Vagina (tissue), 2 donors: ENCODE measurements at regions not wholly inside any gene's neighbourhood (a gene's known extent, or its start where the extent isn't known, plus 50 kb on each side); places are given as distances from the start of the nearest gene placed in this dataset.

Experiments
- CTCF ChIP-seq, 3 experiments: fragments of 450-650 bp in 2 of 3; fragments of 200-600 bp in 1 of 3; sonication (generic) in 1 of 3; IDR thresholded peaks; one replicate each; pipeline ENCODE4 v1.5.1; 2017 to 2019; ENCODE audit warnings: antibody characterized with exemption in 3 of 3, mild to moderate bottlenecking in 2 of 3, moderate library complexity in 2 of 3
- POLR2A ChIP-seq, 2 donors: fragments of 450-650 bp; IDR thresholded peaks; one replicate each; pipeline ENCODE4 v1.6.1; 2017; ENCODE audit warnings: antibody characterized with exemption in 2 of 2, mild to moderate bottlenecking in 2 of 2, moderate library complexity in 2 of 2
- POLR2AphosphoS5 ChIP-seq, 2 donors: sonication (generic); formaldehyde crosslinking; IDR thresholded peaks; one replicate each; pipeline ENCODE4 v1.9.0; 2017; ENCODE audit warnings: antibody characterized with exemption in 2 of 2, mild to moderate bottlenecking in 2 of 2, low read depth in 1 of 2; ENCODE audit not compliant: insufficient read depth in 1 of 2

GRCh38 chr9:82122731-82123130, 134.2 kb downstream of the SPATA31D1 start:
- TF ChIP-seq CTCF (IDR thresholded peaks at IDR 0.05) (no peak), POLR2A (IDR thresholded peaks at IDR 0.05) (no peak), POLR2AphosphoS5 (IDR thresholded peaks at IDR 0.05; ENCODE audit: insufficient read depth in 1 of 2, low read depth in 1 of 2) (no peak)
